AG10803 (cell line): ENCODE measurements at regions not wholly inside any gene's neighbourhood (a gene's known extent, or its start where the extent isn't known, plus 50 kb on each side); places are given as distances from the start of the nearest gene placed in this dataset.
A peak's percentile ranks its signal among the peaks of the same experiment; 100 is the strongest.

Experiments
- DNase-seq: peaks from one replicate; pipeline ENCODE4 v3.0.0; 2010; ENCODE audit warnings: low read depth
- H3K4me3 ChIP-seq: 2 replicates; pipeline ENCODE4 v1.5.1; 2011; ENCODE audit warnings: mild to moderate bottlenecking, low read length, control low read depth
- TF ChIP-seq, protein P1 (sequence below): conservative IDR thresholded peaks from 2 replicates; pipeline ENCODE4 v1.5.1; 2011; ENCODE audit warnings: mild to moderate bottlenecking, low read length, control low read depth, inconsistent platforms

DNA sequence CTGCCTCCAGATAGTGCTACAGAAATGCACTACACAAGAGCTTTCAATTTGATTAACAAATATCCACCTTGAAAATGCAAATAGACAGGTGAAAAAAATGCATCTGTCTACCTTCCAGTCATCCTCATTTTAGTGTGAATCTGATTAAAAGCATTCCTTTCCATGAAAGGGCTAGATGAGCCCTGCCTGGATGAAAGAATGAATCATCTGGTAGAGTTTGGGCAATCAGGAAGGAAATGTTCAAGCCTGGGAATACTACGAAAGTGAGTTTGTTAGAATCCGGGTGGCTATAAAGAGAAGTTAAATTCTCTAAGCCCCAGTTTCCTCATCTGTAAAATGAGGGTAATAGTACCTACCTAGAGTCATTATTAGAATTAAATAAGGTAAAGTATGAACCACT is 142.6 kb downstream of the FAM114A2 start:
- peak; percentile 60 for DNase-seq
- TF ChIP-seq, protein P1, sequence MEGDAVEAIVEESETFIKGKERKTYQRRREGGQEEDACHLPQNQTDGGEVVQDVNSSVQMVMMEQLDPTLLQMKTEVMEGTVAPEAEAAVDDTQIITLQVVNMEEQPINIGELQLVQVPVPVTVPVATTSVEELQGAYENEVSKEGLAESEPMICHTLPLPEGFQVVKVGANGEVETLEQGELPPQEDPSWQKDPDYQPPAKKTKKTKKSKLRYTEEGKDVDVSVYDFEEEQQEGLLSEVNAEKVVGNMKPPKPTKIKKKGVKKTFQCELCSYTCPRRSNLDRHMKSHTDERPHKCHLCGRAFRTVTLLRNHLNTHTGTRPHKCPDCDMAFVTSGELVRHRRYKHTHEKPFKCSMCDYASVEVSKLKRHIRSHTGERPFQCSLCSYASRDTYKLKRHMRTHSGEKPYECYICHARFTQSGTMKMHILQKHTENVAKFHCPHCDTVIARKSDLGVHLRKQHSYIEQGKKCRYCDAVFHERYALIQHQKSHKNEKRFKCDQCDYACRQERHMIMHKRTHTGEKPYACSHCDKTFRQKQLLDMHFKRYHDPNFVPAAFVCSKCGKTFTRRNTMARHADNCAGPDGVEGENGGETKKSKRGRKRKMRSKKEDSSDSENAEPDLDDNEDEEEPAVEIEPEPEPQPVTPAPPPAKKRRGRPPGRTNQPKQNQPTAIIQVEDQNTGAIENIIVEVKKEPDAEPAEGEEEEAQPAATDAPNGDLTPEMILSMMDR, result no peak
- H3K4me3 ChIP-seq, result no peak overlapping the region

DNA sequence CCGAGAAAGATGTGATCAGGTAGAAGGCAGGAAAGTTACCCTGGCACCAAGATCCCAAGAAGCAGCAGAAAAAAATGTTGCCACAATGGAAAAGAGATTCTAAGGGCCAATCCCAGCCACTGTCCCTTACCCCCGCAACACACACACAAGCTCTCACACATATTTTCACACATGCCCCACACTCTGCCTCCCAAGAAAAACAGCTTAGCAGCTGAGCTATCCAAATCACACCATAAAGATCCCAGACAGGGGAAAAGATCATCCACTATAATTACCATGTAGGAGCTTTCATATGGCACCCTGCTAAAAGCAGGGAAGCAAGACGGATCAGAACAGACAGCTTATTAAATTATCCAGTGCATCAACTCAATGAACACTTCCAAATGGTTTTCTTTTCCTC is 143.4 kb downstream of the FAM114A2 start:
- H3K4me3 ChIP-seq, result no peak overlapping the region
- DNase-seq, result no peak
- TF ChIP-seq, protein P1, result no peak

DNA sequence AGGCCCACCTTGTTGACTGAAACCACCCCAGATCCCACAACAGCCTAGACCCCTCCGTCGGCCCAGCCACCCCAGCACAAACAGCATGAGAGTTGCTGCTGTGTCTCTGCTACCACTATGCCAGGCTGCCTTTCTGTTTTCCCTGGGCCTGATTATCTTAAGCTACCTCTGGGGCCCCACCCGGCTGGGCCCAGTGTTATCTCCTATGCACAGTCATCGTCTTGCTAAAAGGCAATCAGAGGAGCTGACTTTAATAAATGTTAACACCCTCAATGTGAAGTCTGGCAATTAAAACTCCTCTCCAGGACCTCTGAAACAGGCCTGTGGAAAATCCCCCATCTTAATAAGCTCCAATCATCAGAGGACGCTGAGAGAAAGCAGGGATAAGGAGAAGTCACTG is 144.9 kb downstream of the FAM114A2 start:
- DNase-seq, result no peak
- H3K4me3 ChIP-seq, result no peak overlapping the region
- TF ChIP-seq, protein P1, result no peak

DNA sequence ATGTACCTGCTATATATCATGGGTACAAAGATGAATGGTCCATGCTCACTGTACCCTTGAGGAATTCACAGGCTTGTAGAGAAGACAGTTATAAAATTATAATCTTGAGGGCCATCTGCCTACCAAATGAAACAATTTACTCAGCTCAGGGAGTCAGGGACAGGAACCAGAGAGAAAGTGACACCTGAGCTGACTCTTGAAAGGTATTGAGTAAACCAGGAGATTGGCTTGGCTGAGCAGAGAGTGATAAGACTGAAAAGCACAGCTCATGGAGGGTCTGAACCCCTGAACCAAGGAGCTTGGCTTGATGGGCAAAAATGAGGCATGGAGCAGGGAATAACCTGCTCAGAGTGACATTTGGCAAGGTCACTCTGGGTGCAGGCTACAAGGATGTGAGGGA is 147.3 kb downstream of the FAM114A2 start:
- H3K4me3 ChIP-seq, result no peak overlapping the region
- TF ChIP-seq, protein P1, result no peak
- DNase-seq, result no peak

DNA sequence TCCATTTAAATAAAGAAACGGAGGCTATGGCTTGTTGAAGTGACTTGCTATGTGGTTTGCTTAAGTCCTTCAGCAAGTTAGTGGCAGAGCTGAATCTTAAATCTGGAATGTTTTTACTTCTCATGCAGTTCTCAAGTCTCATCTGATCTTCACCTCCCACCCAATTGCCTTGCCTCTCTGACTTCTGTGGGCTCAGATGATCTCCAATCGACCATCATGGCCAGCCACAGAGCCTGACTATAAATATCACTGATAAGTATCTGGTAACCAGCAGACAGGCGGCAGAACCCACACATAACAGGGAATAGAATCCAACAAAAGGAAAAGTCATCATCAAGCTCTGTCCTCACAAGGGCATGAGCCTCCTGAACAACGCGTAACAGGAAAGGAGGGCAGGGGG is 149.9 kb downstream of the FAM114A2 start:
- TF ChIP-seq, protein P1, result no peak
- no peak for DNase-seq

DNA sequence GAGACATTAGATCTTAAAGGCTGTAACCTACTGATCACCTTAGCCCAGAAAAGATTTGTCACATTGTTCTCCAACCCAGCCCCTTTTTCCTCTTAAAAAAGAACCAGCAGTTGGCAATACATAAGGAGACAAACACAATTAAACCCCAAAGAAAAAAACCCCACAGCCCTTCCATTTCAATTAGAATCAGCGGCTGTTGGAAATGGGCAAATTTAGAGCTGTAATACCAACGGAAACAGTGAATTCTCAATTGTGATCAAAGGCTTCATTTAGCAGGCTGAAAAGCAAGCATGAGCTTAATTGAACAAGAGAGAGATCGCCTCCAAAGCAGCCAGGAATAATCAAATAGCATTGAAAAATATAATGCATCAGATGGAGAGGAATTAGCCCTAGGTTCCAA is 153.6 kb downstream of the FAM114A2 start:
- no peak overlapping the region for H3K4me3 ChIP-seq
- DNase-seq, result no peak

More for the DNA sequence above, 149.9 kb downstream of the FAM114A2 start:
- H3K4me3 ChIP-seq, result no peak overlapping the region

DNA sequence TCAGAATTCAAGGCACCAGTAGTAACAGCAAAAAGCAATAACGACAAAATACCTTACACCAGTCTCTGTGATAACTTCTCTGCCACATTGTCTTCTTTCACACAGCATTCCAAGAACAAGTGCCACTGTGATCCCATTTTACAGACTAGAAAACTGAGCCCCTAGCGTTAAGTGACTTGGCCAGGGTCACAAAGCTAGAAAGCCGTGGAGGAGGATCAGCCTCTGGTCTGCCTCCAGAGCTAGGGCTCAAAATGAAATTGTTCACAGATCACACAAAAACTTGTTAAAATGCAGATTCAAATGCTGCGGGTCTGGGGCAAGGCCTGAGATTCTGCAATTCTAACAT is 154.1 kb downstream of the FAM114A2 start:
- H3K4me3 ChIP-seq, result no peak overlapping the region
- TF ChIP-seq, protein P1, result no peak
- DNase-seq, result no peak

More for the DNA sequence above, 153.6 kb downstream of the FAM114A2 start:
- TF ChIP-seq, protein P1, result no peak
